ENCODE measurements at regions not wholly inside any gene's neighbourhood (a gene's known extent, or its start where the extent isn't known, plus 50 kb on each side); places are given as distances from the start of the nearest gene placed in this dataset.
"Not testable (repeated sequence)": the region's sequence is repeated elsewhere in the genome, so short reads cannot be mapped to it uniquely, and the experiment has no call there.

DNA sequence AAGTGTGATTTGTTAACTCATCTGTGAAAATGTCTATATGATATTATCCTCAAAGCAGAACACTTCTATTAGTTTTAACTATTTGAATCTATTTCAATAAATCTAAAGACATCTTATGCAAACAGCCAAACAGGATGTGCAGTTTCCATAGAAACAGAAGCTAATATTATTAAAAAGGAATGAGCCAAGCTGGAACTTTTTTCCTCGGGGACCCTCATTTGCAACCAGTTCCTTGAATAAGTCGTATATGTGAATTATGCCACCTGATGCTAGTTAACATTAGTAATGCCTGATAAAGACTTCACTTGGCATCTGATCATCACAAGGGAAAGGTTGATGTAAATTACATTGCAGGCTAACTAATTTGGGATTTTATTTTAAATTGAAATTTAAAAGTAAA is 216.9 kb upstream of the SMLR1 start:
- Histone ChIP-seq H3K36me3 (ENCODE audit: low read depth) (no peaks in the 10 kb centered on the region), H3K4me1 (ENCODE audit: low read depth) (no peaks in the 10 kb centered on the region), H3K4me3 (no peak overlapping the region), H3K9me3 (no peaks in the 10 kb centered on the region)
- TF ChIP-seq, protein P1, sequence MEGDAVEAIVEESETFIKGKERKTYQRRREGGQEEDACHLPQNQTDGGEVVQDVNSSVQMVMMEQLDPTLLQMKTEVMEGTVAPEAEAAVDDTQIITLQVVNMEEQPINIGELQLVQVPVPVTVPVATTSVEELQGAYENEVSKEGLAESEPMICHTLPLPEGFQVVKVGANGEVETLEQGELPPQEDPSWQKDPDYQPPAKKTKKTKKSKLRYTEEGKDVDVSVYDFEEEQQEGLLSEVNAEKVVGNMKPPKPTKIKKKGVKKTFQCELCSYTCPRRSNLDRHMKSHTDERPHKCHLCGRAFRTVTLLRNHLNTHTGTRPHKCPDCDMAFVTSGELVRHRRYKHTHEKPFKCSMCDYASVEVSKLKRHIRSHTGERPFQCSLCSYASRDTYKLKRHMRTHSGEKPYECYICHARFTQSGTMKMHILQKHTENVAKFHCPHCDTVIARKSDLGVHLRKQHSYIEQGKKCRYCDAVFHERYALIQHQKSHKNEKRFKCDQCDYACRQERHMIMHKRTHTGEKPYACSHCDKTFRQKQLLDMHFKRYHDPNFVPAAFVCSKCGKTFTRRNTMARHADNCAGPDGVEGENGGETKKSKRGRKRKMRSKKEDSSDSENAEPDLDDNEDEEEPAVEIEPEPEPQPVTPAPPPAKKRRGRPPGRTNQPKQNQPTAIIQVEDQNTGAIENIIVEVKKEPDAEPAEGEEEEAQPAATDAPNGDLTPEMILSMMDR (IDR thresholded peaks at IDR 0.05): no peak
- intact Hi-C loops (cut with DNase I, micrococcal nuclease): no loop called here
- ATAC-seq (no peak), DNase-seq (no peak)

DNA sequence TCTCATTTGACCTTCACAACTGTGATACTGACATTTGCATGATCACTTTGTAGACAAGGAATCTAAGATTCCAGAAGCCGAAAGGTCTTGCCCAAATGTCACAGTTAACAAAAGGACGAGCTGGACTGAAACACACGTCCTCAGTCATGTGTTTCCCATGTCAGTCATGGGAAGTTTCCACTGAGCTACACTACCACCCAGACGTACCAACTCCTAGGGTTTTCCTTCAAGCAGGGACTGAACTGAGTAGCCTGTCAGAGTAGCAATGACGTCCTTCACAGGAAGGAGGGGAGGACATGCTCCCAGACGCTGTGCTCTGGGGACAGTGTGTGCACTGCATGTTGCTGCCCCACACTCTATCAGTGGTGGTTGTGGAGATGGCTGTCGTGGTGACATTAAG is 215.8 kb upstream of the SMLR1 start:
- DNase-seq (no peak), ATAC-seq (no peak)
- Histone ChIP-seq H3K4me1 (ENCODE audit: low read depth) (no peaks in the 10 kb centered on the region), H3K9me3 (no peaks in the 10 kb centered on the region), H3K36me3 (ENCODE audit: low read depth) (no peaks in the 10 kb centered on the region), H3K4me3 (no peak overlapping the region)
- intact Hi-C loops (cut with DNase I, micrococcal nuclease): no loop called here
- TF ChIP-seq, protein P1 (IDR thresholded peaks at IDR 0.05): no peak

DNA sequence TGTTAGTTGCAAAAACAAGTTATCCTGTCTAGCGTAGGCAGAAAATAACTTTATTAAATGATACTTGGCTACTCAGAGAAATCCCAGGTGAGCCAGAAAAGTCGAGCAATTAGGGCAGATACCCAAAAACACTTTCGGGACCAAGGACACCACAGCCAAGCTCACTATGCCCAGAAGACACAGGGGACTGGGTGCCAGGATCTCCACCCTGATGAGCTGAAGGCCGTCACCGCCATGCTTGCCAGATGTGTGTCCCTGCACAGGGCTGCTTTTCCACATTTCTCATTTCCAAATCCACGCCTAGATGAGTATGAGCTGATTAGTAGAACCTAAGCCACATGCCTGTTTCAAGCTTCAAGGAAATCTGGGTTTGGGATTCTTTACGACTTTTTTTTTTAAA is 214.0 kb upstream of the SMLR1 start:
- no peak for ATAC-seq
- no peaks in the 10 kb centered on the region for H3K9me3 ChIP-seq
- DNase-seq: no peak
- no peaks in the 10 kb centered on the region for H3K36me3 ChIP-seq (ENCODE audit: low read depth)
- H3K4me1 ChIP-seq (ENCODE audit: low read depth): no peaks in the 10 kb centered on the region
- intact Hi-C loops (cut with DNase I, micrococcal nuclease): no loop called here
- TF ChIP-seq, protein P1 (IDR thresholded peaks at IDR 0.05): no peak
- H3K4me3 ChIP-seq: no peak overlapping the region

DNA sequence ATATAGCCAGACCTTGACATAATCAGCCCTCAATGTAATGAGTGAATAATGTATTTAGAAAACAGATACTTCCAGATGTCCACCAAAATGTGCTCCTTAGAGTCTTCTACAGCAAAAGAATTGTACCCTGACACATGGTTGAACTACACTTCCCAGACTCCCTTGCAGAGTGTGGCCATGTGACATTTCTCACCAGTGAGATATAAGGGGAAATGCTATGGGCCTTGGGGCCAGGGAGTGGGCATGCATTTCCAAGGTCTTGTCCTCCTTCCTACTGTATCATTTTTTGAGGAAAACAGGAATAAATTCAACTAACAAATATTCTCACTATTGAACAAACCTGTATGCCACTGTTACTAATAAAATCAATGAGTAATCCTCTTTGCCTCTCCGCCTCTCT is 211.4 kb upstream of the SMLR1 start:
- Histone ChIP-seq H3K36me3 (ENCODE audit: low read depth) (no peaks in the 10 kb centered on the region), H3K4me3 (no peak overlapping the region), H3K4me1 (ENCODE audit: low read depth) (no peaks in the 10 kb centered on the region), H3K9me3 (no peaks in the 10 kb centered on the region)
- intact Hi-C loops (cut with DNase I, micrococcal nuclease): no loop called here
- DNase-seq (no peak), ATAC-seq (no peak)
- TF ChIP-seq, protein P1 (IDR thresholded peaks at IDR 0.05): no peak

DNA sequence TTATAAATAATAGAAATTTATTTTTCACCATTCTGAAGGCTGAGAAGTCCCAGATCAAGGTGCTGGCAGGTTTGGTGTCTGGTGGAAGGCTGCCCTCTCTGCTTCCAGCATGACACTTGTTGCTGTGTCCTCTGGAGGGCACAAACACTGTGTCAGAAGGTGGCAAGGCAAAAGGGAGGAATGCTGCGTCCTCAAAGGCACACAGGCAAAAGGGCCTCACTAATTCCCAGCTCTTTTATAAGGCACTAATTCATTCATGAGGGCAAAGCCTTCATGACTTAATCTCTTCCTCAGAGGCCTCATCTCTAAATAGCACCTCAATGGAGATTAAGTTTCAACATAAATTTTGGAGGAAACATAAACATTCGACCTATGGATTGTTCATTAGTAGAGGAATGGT is 209.5 kb upstream of the SMLR1 start:
- H3K4me3 ChIP-seq: no peak overlapping the region
- no peaks in the 10 kb centered on the region for H3K9me3 ChIP-seq
- TF ChIP-seq, protein P1 (IDR thresholded peaks at IDR 0.05): no peak
- ATAC-seq (no peak), DNase-seq (no peak)
- intact Hi-C loops (cut with DNase I, micrococcal nuclease): no loop called here
- H3K4me1 ChIP-seq (ENCODE audit: low read depth): no peaks in the 10 kb centered on the region
- H3K36me3 ChIP-seq (ENCODE audit: low read depth): no peaks in the 10 kb centered on the region

DNA sequence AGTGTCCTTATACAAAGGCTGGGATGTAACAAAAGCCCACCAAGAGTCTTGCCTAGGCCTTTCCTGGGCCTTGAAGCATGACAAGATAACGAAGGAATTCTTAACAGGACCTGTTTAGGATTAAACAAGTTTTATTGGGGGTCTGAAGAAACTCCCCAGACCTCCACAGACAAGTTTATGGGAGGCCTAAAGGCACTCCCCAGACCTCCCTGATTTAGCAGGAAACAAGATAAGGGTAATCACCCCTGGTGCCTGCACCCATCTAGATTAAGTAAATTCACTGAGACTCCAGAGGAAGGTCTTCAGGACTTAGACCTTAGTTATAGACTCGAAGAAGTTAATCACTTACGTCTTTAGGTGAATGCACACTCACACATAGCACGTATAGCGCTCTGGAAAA is 208.4 kb upstream of the SMLR1 start:
- H3K36me3 ChIP-seq (ENCODE audit: low read depth); DNase-seq; intact Hi-C loops (cut with DNase I, micrococcal nuclease); H3K4me3 ChIP-seq; ATAC-seq; H3K9me3 ChIP-seq; H3K4me1 ChIP-seq (ENCODE audit: low read depth): not testable (repeated sequence)

Measured in mucosa of descending colon (tissue), 3 donors.